ENCODE measurements at regions not wholly inside any gene's neighbourhood (a gene's known extent, or its start where the extent isn't known, plus 50 kb on each side); places are given as distances from the start of the nearest gene placed in this dataset.
"Not testable (repeated sequence)": the region's sequence is repeated elsewhere in the genome, so short reads cannot be mapped to it uniquely, and the experiment has no call there.

GRCh38 chr3:173216063-173216462, 75.0 kb upstream of the SPATA16 start:
- no peak overlapping the region for H3K27ac ChIP-seq
- H3K27me3 ChIP-seq, result no peaks in the 10 kb centered on the region
- H3K9me3 ChIP-seq, result no peaks in the 10 kb centered on the region
- DNase-seq, result no peak
- H3K4me1 ChIP-seq, result no peaks in the 10 kb centered on the region
- TF ChIP-seq POLR2A (IDR thresholded peaks at IDR 0.05) (no peak), CTCF (IDR thresholded peaks at IDR 0.05) (no peak)
- H3K36me3 ChIP-seq (ENCODE audit: low read depth, missing control alignments), result no peaks in the 10 kb centered on the region
- intact Hi-C loops (cut with DNase I; ENCODE audit: low total_unique reads), result no loop called here
- H3K4me3 ChIP-seq, result no peak overlapping the region
- WGBS, 2 donors, result 86 to 93% methylated on average over 1 of the region's 1 CpG

GRCh38 chr3:173214576-173214975, 73.5 kb upstream of the SPATA16 start:
- DNase-seq, result no peak
- Histone ChIP-seq H3K27ac (no peak overlapping the region), H3K4me3 (no peak overlapping the region), H3K36me3 (ENCODE audit: low read depth, missing control alignments) (no peaks in the 10 kb centered on the region), H3K4me1 (no peaks in the 10 kb centered on the region), H3K27me3 (no peaks in the 10 kb centered on the region), H3K9me3 (no peaks in the 10 kb centered on the region)
- 82 to 87% methylated on average over 3 of the region's 3 CpGs for WGBS, 2 donors
- intact Hi-C loops (cut with DNase I; ENCODE audit: low total_unique reads), result no loop called here
- TF ChIP-seq POLR2A (IDR thresholded peaks at IDR 0.05), result no peak
- TF ChIP-seq CTCF (IDR thresholded peaks at IDR 0.05), result no peak

DNA sequence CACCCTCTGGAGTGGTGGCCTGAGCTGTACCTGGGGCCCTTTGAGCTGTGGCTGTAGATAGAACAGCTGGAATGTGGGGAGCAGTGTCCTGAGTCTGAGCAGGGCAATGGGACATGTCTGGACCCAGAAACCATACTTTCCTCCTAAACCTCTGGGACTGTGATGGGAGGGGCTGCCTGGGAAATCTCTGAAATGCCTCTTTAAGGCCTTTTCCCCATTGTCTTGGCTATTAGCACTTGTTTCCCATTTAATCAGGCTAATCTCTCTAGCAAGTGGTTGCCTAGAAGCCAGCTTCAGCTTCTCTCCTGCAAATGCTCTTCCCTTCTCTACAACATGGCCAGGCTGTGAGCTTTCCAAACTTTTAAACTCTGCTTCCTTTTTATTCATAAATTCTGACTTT, 58.5 kb upstream of the SPATA16 start:
- H3K36me3 ChIP-seq (ENCODE audit: low read depth, missing control alignments), result no peaks in the 10 kb centered on the region
- TF ChIP-seq POLR2A (IDR thresholded peaks at IDR 0.05) (no peak), CTCF (IDR thresholded peaks at IDR 0.05) (no peak)
- no peaks in the 10 kb centered on the region for H3K4me1 ChIP-seq
- H3K4me3 ChIP-seq, result no peak overlapping the region
- no peaks in the 10 kb centered on the region for H3K9me3 ChIP-seq
- intact Hi-C loops (cut with DNase I; ENCODE audit: low total_unique reads), result no loop called here
- no peaks in the 10 kb centered on the region for H3K27me3 ChIP-seq
- DNase-seq, result no peak
- no peak overlapping the region for H3K27ac ChIP-seq

GRCh38 chr3:173194868-173195267, 53.8 kb upstream of the SPATA16 start:
- H3K27me3 ChIP-seq; intact Hi-C loops (cut with DNase I; ENCODE audit: low total_unique reads); H3K4me1 ChIP-seq; H3K27ac ChIP-seq; H3K9me3 ChIP-seq; DNase-seq; H3K36me3 ChIP-seq (ENCODE audit: low read depth, missing control alignments); H3K4me3 ChIP-seq: not testable (repeated sequence)
- 81 to 94% methylated on average over 2 of the region's 2 CpGs for WGBS, 2 donors

DNA sequence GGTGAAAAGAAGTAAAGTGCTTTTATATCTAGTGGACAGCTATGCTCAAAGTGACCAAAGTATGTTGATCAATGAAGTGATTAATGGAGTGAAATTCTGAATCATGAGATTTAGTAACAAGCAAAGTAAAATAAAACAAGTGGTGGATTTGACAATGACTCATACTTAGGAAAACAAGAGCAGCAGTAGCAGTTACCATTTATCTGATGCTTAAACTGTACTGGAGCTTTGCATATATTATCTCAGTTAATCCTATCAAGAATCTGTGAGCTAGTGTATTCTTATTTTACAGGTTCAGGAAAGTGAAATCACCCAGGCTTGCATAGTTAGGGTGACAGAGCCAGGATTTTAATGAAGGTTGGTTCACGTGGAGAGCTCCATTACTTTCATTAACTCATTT, 50.6 kb upstream of the SPATA16 start:
- no peaks in the 10 kb centered on the region for H3K9me3 ChIP-seq
- DNase-seq, result no peak
- no peak overlapping the region for H3K27ac ChIP-seq
- no peaks in the 10 kb centered on the region for H3K4me1 ChIP-seq
- 70 to 74% methylated on average over 1 of the region's 1 CpG for WGBS, 2 donors
- no peaks in the 10 kb centered on the region for H3K27me3 ChIP-seq
- TF ChIP-seq POLR2A (IDR thresholded peaks at IDR 0.05) (no peak), CTCF (IDR thresholded peaks at IDR 0.05) (no peak)
- intact Hi-C loops (cut with DNase I; ENCODE audit: low total_unique reads), result no loop called here
- no peaks in the 10 kb centered on the region for H3K36me3 ChIP-seq (ENCODE audit: low read depth, missing control alignments)
- H3K4me3 ChIP-seq, result no peak overlapping the region

All from testis (tissue), 2 donors.